Caco-2 (cell line): ENCODE measurements at regions not wholly inside any gene's neighbourhood (a gene's known extent, or its start where the extent isn't known, plus 50 kb on each side); places are given as distances from the start of the nearest gene placed in this dataset.
A peak's percentile ranks its signal among the peaks of the same experiment; 100 is the strongest.

ENCODE experiments used
- BruUV-seq: library from RNA; stranded (reverse); fragments of 400-500 nt; replicated peaks from 2 replicates; lab custom pipeline; 2021; lab: Mats Ljungman, UMichigan
- CTCF ChIA-PET: fragments of 300-600 bp; sonication (Branson Sonifier 250); formaldehyde crosslinking; loops from one replicate; lab custom pipeline; 2022; ENCODE audit warnings: antibody characterized with exemption; lab: Charles Lee
- POLR2A ChIA-PET: fragments of 300-600 bp; sonication (Branson Sonifier 250); formaldehyde crosslinking; loops from one replicate; lab custom pipeline; 2022; ENCODE audit warnings: antibody characterized with exemption; lab: Charles Lee
- DNase-seq, 2 experiments: peaks; one replicate each; pipeline versions ENCODE4 v3.0.0 to v3.0.0-alpha.2; 2020 to 2022
- H3K27me3 ChIP-seq: replicated peaks from 2 replicates; pipeline ENCODE4 v1.6.0; 2011; ENCODE audit warnings: low read length; ENCODE audit not compliant: control insufficient read depth, insufficient read depth
- H3K36me3 ChIP-seq: 2 replicates; pipeline ENCODE4 v1.5.1; 2011; ENCODE audit warnings: low read length; ENCODE audit not compliant: control insufficient read depth, insufficient read depth
- H3K4me1 ChIP-seq: fragments of 250-450 bp; sonication (Bioruptor Pico); 2 replicates; pipeline ENCODE4 v1.5.1; 2020; ENCODE audit warnings: mild to moderate bottlenecking
- H3K4me3 ChIP-seq: 2 replicates; pipeline ENCODE4 v1.5.1; 2011; ENCODE audit warnings: low read depth, mild to moderate bottlenecking, control low read depth, low read length
- H3K9me3 ChIP-seq: fragments of 250-450 bp; sonication (Bioruptor Pico); 2 replicates; pipeline ENCODE4 v1.5.1; 2020; ENCODE audit warnings: mild to moderate bottlenecking, moderate library complexity
- H3K27ac Mint-ChIP-seq: one replicate; pipeline ENCODE4 v1.8.0; 2022; ENCODE audit warnings: mixed read lengths; ENCODE audit not compliant: unreplicated experiment
- H3K27me3 Mint-ChIP-seq: one replicate; pipeline ENCODE4 v1.8.0; 2022; ENCODE audit warnings: mixed read lengths; ENCODE audit not compliant: insufficient read depth, unreplicated experiment
- H3K36me3 Mint-ChIP-seq: one replicate; pipeline ENCODE4 v1.8.0; 2022; ENCODE audit warnings: mild to moderate bottlenecking, mixed read lengths; ENCODE audit not compliant: insufficient read depth, unreplicated experiment
- H3K4me1 Mint-ChIP-seq: one replicate; pipeline ENCODE4 v1.8.0; 2022; ENCODE audit warnings: low read depth, mixed read lengths; ENCODE audit not compliant: unreplicated experiment
- H3K4me3 Mint-ChIP-seq: one replicate; pipeline ENCODE4 v1.8.0; 2022; ENCODE audit warnings: mild to moderate bottlenecking, moderate library complexity, mixed read lengths; ENCODE audit not compliant: unreplicated experiment
- H3K9me3 Mint-ChIP-seq: one replicate; pipeline ENCODE4 v1.8.0; 2022; ENCODE audit warnings: mixed read lengths; ENCODE audit not compliant: unreplicated experiment
- CTCF ChIP-seq, 2 experiments: fragments of 200-600 bp in 1 of 2; IDR thresholded peaks; 1 replicate in 1 of 2; 2 replicates in 1 of 2; pipeline versions ENCODE4 v1.5.1 to v1.8.0; 2011 to 2022; ENCODE audit warnings: antibody characterized with exemption in 1 of 2, control low read depth in 1 of 2, inconsistent platforms in 1 of 2, low read depth in 1 of 2, low read length in 1 of 2, mild to moderate bottlenecking in 1 of 2, moderate library complexity in 1 of 2; ENCODE audit not compliant: insufficient read depth in 1 of 2, severe bottlenecking in 1 of 2, unreplicated experiment in 1 of 2
- intact Hi-C: fragments of 100-400 bp; cut with micrococcal nuclease; formaldehyde crosslinking; loops from one replicate; pipeline ENCODE4 v1.10.0; 2022; ENCODE audit not compliant: unreplicated experiment

DNA sequence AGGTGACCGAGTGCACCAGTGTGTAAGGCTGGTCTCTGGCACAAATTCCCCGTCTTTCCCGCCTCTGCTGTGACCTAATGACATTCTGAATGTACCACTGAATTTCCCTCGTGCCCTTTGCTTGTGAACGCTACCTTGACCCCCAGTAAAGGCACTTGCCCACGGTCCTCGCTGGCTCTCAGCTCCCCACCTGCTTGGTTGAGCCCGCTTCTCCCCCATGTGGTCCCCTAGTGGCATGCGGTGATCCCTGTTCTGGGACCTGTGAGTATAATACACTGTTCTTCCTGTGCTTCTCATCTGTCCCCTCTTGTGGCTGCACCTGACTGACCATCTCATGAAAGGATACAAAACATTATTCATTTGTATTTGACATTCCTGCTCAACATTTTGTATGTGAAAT, 495.7 kb downstream of the INHBA start:
- TF ChIP-seq CTCF (IDR thresholded peaks at IDR 0.05; ENCODE audit: insufficient read depth in 1 of 2, low read depth in 1 of 2, low read length in 1 of 2, severe bottlenecking in 1 of 2, unreplicated experiment in 1 of 2): no peak
- CTCF ChIA-PET: no interaction called here
- POLR2A ChIA-PET: no interaction called here

GRCh38 chr7:41206267-41206666, 496.6 kb downstream of the INHBA start:
- peaks cover 5% of the 10 kb centered on the region for H3K36me3 Mint-ChIP-seq
- H3K9me3 Mint-ChIP-seq: peaks cover 16% of the 10 kb centered on the region
- Histone ChIP-seq H3K4me1 (peaks cover 20% of the 10 kb centered on the region), H3K36me3 (no peaks in the 10 kb centered on the region), H3K4me3 (no peak overlapping the region), H3K9me3 (peaks cover 9% of the 10 kb centered on the region; the same call in 1 of the 2 replicates), H3K27me3 (no peaks in the 10 kb centered on the region)
- peaks cover 16% of the 10 kb centered on the region for H3K4me1 Mint-ChIP-seq
- H3K27me3 Mint-ChIP-seq: no peaks in the 10 kb centered on the region
- H3K27ac Mint-ChIP-seq: peak overlapping the region; percentile 84
- no peak for TF ChIP-seq CTCF (IDR thresholded peaks at IDR 0.05; ENCODE audit: insufficient read depth in 1 of 2, low read depth in 1 of 2, low read length in 1 of 2, severe bottlenecking in 1 of 2, unreplicated experiment in 1 of 2)
- CTCF ChIA-PET: no interaction called here
- H3K4me3 Mint-ChIP-seq: peak overlapping the region; percentile 68
- intact Hi-C loops: loop anchor here (1.0 kb wide), 4 partner anchors 18 to 36 kb away; no protein-coding TSS in a partner anchor
- DNase-seq: peak in 1 of 2 experiments; percentile 47
- no TSS peak for BruUV-seq
- POLR2A ChIA-PET: no interaction called here

More for the DNA sequence above, 495.7 kb downstream of the INHBA start:
- Histone ChIP-seq H3K36me3 (no peaks in the 10 kb centered on the region), H3K9me3 (peaks cover 9% of the 10 kb centered on the region; the same call in 1 of the 2 replicates), H3K4me1 (peaks cover 20% of the 10 kb centered on the region), H3K27me3 (no peaks in the 10 kb centered on the region), H3K4me3 (no peak overlapping the region)
- Mint-ChIP-seq H3K27me3 (no peaks in the 10 kb centered on the region), H3K4me3 (peak overlapping the region; percentile 31), H3K36me3 (peaks cover 5% of the 10 kb centered on the region), H3K27ac (peak overlapping the region; percentile 65), H3K9me3 (peaks cover 16% of the 10 kb centered on the region), H3K4me1 (peaks cover 16% of the 10 kb centered on the region)
- no TSS peak for BruUV-seq
- intact Hi-C loops: no loop called here
- DNase-seq: peak in 1 of 2 experiments; percentile 10

- H3K9me3 ChIP-seq: peaks cover 9% of the 10 kb centered on the region; the same call in 1 of the 2 replicates
- H3K4me1 ChIP-seq: peaks cover 20% of the 10 kb centered on the region
- no peak for DNase-seq
- H3K36me3 Mint-ChIP-seq: peaks cover 5% of the 10 kb centered on the region
- H3K4me3 Mint-ChIP-seq: no peak overlapping the region
- no peak overlapping the region for H3K27ac Mint-ChIP-seq
- H3K4me1 Mint-ChIP-seq: peaks cover 16% of the 10 kb centered on the region
- H3K27me3 Mint-ChIP-seq: no peaks in the 10 kb centered on the region
- intact Hi-C loops: no loop called here
- no peaks in the 10 kb centered on the region for H3K27me3 ChIP-seq
- ChIA-PET POLR2A (no interaction called here), CTCF (no interaction called here)
- TF ChIP-seq CTCF (IDR thresholded peaks at IDR 0.05; ENCODE audit: insufficient read depth in 1 of 2, low read depth in 1 of 2, low read length in 1 of 2, severe bottlenecking in 1 of 2, unreplicated experiment in 1 of 2): no peak
- no peak overlapping the region for H3K4me3 ChIP-seq
- BruUV-seq: no TSS peak
- H3K9me3 Mint-ChIP-seq: peaks cover 16% of the 10 kb centered on the region
- no peaks in the 10 kb centered on the region for H3K36me3 ChIP-seq
These were observed 497.3 kb downstream of the INHBA start for GRCh38 chr7:41205600-41205999.
